HCT116 (cell line): ENCODE measurements at regions not wholly inside any gene's neighbourhood (a gene's known extent, or its start where the extent isn't known, plus 50 kb on each side); places are given as distances from the start of the nearest gene placed in this dataset.

ENCODE experiments used
- ATAC-seq: fragments of 200-7000 bp; cut with Tn5 transposase; 2 replicates; pipeline ENCODE4 v1.9.1; 2020; ENCODE audit warnings: mild to moderate bottlenecking, moderate library complexity
- BruUV-seq: library from RNA; stranded (reverse); fragments of 400-500 nt; replicated peaks from 2 replicates; lab custom pipeline; 2021; lab: Mats Ljungman, UMichigan
- CTCF ChIA-PET: fragments of 300-600 bp; sonication (Branson Sonifier 250); formaldehyde crosslinking; loops from one replicate; lab custom pipeline; 2021; ENCODE audit warnings: antibody characterized with exemption; lab: Charles Lee
- POLR2A ChIA-PET: fragments of 300-600, 350-600 bp; sonication (Branson Sonifier 250); formaldehyde crosslinking; loops from one replicate; lab custom pipeline; 2021; ENCODE audit warnings: antibody characterized with exemption; lab: Charles Lee
- RAD21 ChIA-PET, 2 experiments: fragments of 300-600 bp; sonication (Branson Sonifier 250); formaldehyde crosslinking; loops; one replicate each; lab custom pipeline; 2023; ENCODE audit warnings: low total read pairs in 2 of 2; ENCODE audit not compliant: uncharacterized antibody in 2 of 2, unreplicated experiment in 2 of 2, low non-redundant PET in 1 of 2; lab: Charles Lee
- DNase-seq: peaks from one replicate; pipeline ENCODE4 v3.0.0-alpha.2; 2010; ENCODE audit warnings: low read depth, low spot score
- H2AFZ ChIP-seq: fragments of 200-600 bp; shearing (Covaris generic), sonication (generic); 2 replicates; pipeline ENCODE4 v1.6.1; 2017; ENCODE audit warnings: low read depth, mixed run types, mixed read lengths, antibody characterized with exemption, low read length; ENCODE audit not compliant: poor library complexity, severe bottlenecking
- H3K27ac ChIP-seq: 2 replicates; pipeline ENCODE4 v1.5.1; 2012; ENCODE audit warnings: low read depth, low read length
- H3K27me3 ChIP-seq: fragments of 200-600 bp; sonication (generic); 2 replicates; pipeline ENCODE4 v1.6.1; 2016; ENCODE audit warnings: mixed run types, low read length, mixed read lengths; ENCODE audit not compliant: insufficient read depth
- H3K36me3 ChIP-seq, 2 experiments: fragments of 200-500 bp in 1 of 2; fragments of 200-600 bp in 1 of 2; sonication (Bioruptor generic) in 1 of 2; sonication (generic) in 1 of 2; 2 replicates each; pipeline versions ENCODE4 v1.5.1 to v1.6.1; 2014 to 2016; ENCODE audit warnings: low read length in 2 of 2, inconsistent platforms in 1 of 2, mixed read lengths in 1 of 2, mixed run types in 1 of 2; ENCODE audit not compliant: insufficient read depth in 2 of 2, control insufficient read depth in 1 of 2
- H3K4me1 ChIP-seq, 2 experiments: fragments of 200-600 bp in 1 of 2; sonication (generic) in 1 of 2; 2 replicates each; pipeline versions ENCODE4 v1.5.1 to v1.6.1; 2012 to 2017; ENCODE audit warnings: low read length in 2 of 2, inconsistent platforms in 1 of 2, mild to moderate bottlenecking in 1 of 2, mixed read lengths in 1 of 2, mixed run types in 1 of 2, moderate library complexity in 1 of 2; ENCODE audit not compliant: insufficient read depth in 2 of 2, control insufficient read depth in 1 of 2
- H3K4me2 ChIP-seq: fragments of 200-600 bp; sonication (generic); 2 replicates; pipeline ENCODE4 v1.6.1; 2017; ENCODE audit warnings: mixed run types, low read length, mixed read lengths
- H3K4me3 ChIP-seq, 2 experiments: fragments of 200-600 bp in 1 of 2; sonication (generic) in 1 of 2; replicated peaks in 1 of 2; 2 replicates each; pipeline ENCODE4 v1.5.1; 2011 to 2016; ENCODE audit warnings: low read length in 2 of 2, control low read depth in 1 of 2, low read depth in 1 of 2, mild to moderate bottlenecking in 1 of 2, mixed read lengths in 1 of 2, mixed run types in 1 of 2
- H3K79me2 ChIP-seq: fragments of 200-600 bp; sonication (generic); 2 replicates; pipeline ENCODE4 v1.6.1; 2017; ENCODE audit warnings: mild to moderate bottlenecking, mixed run types, low read length, moderate library complexity, mixed read lengths; ENCODE audit not compliant: insufficient read depth
- H3K9ac ChIP-seq: fragments of 200-600 bp; sonication (generic); 2 replicates; pipeline ENCODE4 v1.6.1; 2016; ENCODE audit warnings: low read length, mixed read lengths
- H3K9me2 ChIP-seq: fragments of 200-600 bp; sonication (generic), shearing (Covaris generic); 2 replicates; pipeline ENCODE4 v1.6.1; 2017; ENCODE audit warnings: mixed run types, mild to moderate bottlenecking, moderate library complexity; ENCODE audit not compliant: insufficient read depth
- H3K9me3 ChIP-seq, 2 experiments: fragments of 200-500 bp in 1 of 2; fragments of 200-600 bp in 1 of 2; sonication (Bioruptor generic) in 1 of 2; sonication (generic) in 1 of 2; 2 replicates each; pipeline ENCODE4 v1.6.1; 2014 to 2017; ENCODE audit warnings: low read length in 2 of 2, mixed read lengths in 2 of 2, inconsistent platforms in 1 of 2, low read depth in 1 of 2, mild to moderate bottlenecking in 1 of 2, mixed run types in 1 of 2, moderate library complexity in 1 of 2; ENCODE audit not compliant: control insufficient read depth in 1 of 2, insufficient read depth in 1 of 2
- H4K20me1 ChIP-seq: fragments of 200-600 bp; sonication (generic), shearing (Covaris generic); 2 replicates; pipeline ENCODE4 v1.6.1; 2017; ENCODE audit warnings: mixed run types, mild to moderate bottlenecking, moderate library complexity; ENCODE audit not compliant: insufficient read depth
- CBX3 ChIP-seq: IDR thresholded peaks from 2 replicates; pipeline ENCODE4 v1.6.1; 2012; ENCODE audit warnings: low read depth
- CEBPB ChIP-seq: IDR thresholded peaks from 2 replicates; pipeline ENCODE4 v1.6.1; 2012; ENCODE audit warnings: low read depth
- EZH2phosphoT487 ChIP-seq: fragments of 200-600 bp; IDR thresholded peaks from 2 replicates; pipeline ENCODE4 v1.6.1; 2018; ENCODE audit warnings: antibody characterized with exemption, borderline replicate concordance
- POLR2AphosphoS5 ChIP-seq: IDR thresholded peaks from 2 replicates; pipeline ENCODE4 v1.6.1; 2011; ENCODE audit warnings: mild to moderate bottlenecking, low read depth, low read length, moderate library complexity
- SIN3A ChIP-seq: IDR thresholded peaks from 2 replicates; pipeline ENCODE4 v1.6.1; 2012; ENCODE audit warnings: low read depth
- TCF7L2 ChIP-seq: IDR thresholded peaks from 2 replicates; pipeline ENCODE4 v1.7.0; 2011; ENCODE audit warnings: borderline replicate concordance, inconsistent platforms; ENCODE audit not compliant: insufficient read depth, insufficient read length; ENCODE audit errors: extremely low read depth
- ZNF274 ChIP-seq: fragments of 200-500 bp; sonication (Bioruptor generic); IDR thresholded peaks from 2 replicates; pipeline ENCODE4 v1.6.1; 2014; ENCODE audit warnings: mild to moderate bottlenecking, low read depth, low read length, inconsistent platforms
- intact Hi-C: fragments of 100-400 bp; cut with micrococcal nuclease; formaldehyde crosslinking; loops from 2 replicates; pipeline ENCODE4 v1.10.0; 2022
- TF ChIP-seq, protein P1 (sequence below): IDR thresholded peaks from 2 replicates; pipeline ENCODE4 v1.6.1; 2012
- TF ChIP-seq, protein P2 (sequence below), 3 experiments: fragments of 200-600 bp in 1 of 3; sonication (generic) in 1 of 3; IDR thresholded peaks in 2 of 3; conservative IDR thresholded peaks in 1 of 3; 2 replicates each; pipeline ENCODE4 v1.5.1; 2012 to 2017; ENCODE audit warnings: low read depth in 2 of 3, low read length in 2 of 3, antibody characterized with exemption in 1 of 3, borderline replicate concordance in 1 of 3, control low read depth in 1 of 3, mild to moderate bottlenecking in 1 of 3, mixed read lengths in 1 of 3, mixed run types in 1 of 3, moderate library complexity in 1 of 3; ENCODE audit not compliant: insufficient read depth in 1 of 3

DNA sequence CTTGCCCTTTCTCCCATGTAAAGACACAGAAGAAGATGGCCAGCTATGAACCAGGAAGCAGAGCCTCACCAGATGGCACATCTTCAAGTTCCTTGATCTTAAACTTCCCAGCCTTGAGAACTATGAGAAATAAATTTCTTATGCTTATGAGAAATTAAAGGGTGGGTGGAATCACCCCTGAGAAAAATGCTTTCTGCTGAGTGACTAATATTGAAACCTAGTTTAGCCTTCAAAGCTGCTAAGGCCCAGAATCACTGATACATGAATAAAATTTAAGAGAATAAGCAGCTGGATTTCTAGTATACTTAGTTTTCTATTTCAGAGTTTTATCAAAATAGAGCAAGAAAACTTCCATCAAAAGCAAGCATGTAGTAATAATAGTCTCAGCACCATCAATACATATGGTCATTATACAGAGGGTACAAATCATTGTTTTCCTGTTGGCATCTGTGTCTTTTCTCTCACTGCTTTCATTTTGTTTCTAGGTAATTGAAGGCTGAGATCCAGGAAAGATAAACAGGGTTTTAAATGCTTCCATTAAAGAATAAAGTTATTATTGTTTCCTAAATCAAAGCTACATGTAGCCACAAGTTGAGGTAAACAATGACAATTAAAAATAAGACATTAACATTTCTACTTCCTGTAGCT, 53.3 kb upstream of the COL5A2 start:
- TF ChIP-seq, protein P1, sequence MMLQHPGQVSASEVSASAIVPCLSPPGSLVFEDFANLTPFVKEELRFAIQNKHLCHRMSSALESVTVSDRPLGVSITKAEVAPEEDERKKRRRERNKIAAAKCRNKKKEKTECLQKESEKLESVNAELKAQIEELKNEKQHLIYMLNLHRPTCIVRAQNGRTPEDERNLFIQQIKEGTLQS = no peak
- TF ChIP-seq ZNF274 (no peak), SIN3A (no peak), EZH2phosphoT487 (no peak), CBX3 (no peak), TCF7L2 (no peak), CEBPB (no peak), POLR2AphosphoS5 (no peak)
- TF ChIP-seq, protein P2, sequence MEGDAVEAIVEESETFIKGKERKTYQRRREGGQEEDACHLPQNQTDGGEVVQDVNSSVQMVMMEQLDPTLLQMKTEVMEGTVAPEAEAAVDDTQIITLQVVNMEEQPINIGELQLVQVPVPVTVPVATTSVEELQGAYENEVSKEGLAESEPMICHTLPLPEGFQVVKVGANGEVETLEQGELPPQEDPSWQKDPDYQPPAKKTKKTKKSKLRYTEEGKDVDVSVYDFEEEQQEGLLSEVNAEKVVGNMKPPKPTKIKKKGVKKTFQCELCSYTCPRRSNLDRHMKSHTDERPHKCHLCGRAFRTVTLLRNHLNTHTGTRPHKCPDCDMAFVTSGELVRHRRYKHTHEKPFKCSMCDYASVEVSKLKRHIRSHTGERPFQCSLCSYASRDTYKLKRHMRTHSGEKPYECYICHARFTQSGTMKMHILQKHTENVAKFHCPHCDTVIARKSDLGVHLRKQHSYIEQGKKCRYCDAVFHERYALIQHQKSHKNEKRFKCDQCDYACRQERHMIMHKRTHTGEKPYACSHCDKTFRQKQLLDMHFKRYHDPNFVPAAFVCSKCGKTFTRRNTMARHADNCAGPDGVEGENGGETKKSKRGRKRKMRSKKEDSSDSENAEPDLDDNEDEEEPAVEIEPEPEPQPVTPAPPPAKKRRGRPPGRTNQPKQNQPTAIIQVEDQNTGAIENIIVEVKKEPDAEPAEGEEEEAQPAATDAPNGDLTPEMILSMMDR (IDR thresholded peaks at IDR 0.05 in 2 of 3, conservative IDR thresholded peaks at IDR 0.05 in 1 of 3; ENCODE audit: borderline replicate concordance in 1 of 3, insufficient read depth in 1 of 3, low read depth in 2 of 3, low read length in 2 of 3) = no peak
- no peaks in the 10 kb centered on the region for H3K27me3 ChIP-seq
- intact Hi-C loops = no loop called here
- DNase-seq = no peak
- no peak for ATAC-seq
- H3K9me2 ChIP-seq = no peaks in the 10 kb centered on the region
- no TSS peak for BruUV-seq
- CTCF ChIA-PET = interaction anchor here (1.1 kb wide), 1 partner anchor 90 kb away, joined by 3 read pairs; no protein-coding TSS in a partner anchor
- H4K20me1 ChIP-seq = no peaks in the 10 kb centered on the region
- RAD21 ChIA-PET = no interaction called here
- H3K9me3 ChIP-seq = no peaks in the 10 kb centered on the region
- no peak overlapping the region for H3K4me3 ChIP-seq
- peak overlapping the region; percentile 3 for H2AFZ ChIP-seq
- H3K4me1 ChIP-seq = no peaks in the 10 kb centered on the region
- H3K27ac ChIP-seq = no peak overlapping the region
- H3K79me2 ChIP-seq = no peaks in the 10 kb centered on the region
- POLR2A ChIA-PET = no interaction called here
- no peaks in the 10 kb centered on the region for H3K36me3 ChIP-seq
- H3K4me2 ChIP-seq = no peak overlapping the region
- no peak overlapping the region for H3K9ac ChIP-seq
